Activated CD8-positive, alpha-beta T cell treated with anti-CD3 and anti-CD28 coated beads, Interleukin-2, amount 10 ng/mL, durations not matched to agents 7 days and 5 days (primary cell): ENCODE measurements at regions not wholly inside any gene's neighbourhood (a gene's known extent, or its start where the extent isn't known, plus 50 kb on each side); places are given as distances from the start of the nearest gene placed in this dataset.
"Not testable (repeated sequence)": the region's sequence is repeated elsewhere in the genome, so short reads cannot be mapped to it uniquely, and the experiment has no call there.

ENCODE experiments used
- ATAC-seq: fragments of 150-1000 bp; cut with Tn5 transposase; one replicate; pipeline ENCODE4 v1.10.0; 2021; ENCODE audit warnings: moderate library complexity
- CTCF ChIA-PET: fragments of 350-600 bp; sonication (Branson Sonifier 250); formaldehyde crosslinking; loops from one replicate; lab custom pipeline; 2021; ENCODE audit warnings: antibody characterized with exemption; lab: Charles Lee
- POLR2A ChIA-PET: fragments of 350-600 bp; sonication (Branson Sonifier 250); formaldehyde crosslinking; loops from one replicate; lab custom pipeline; 2021; ENCODE audit warnings: antibody characterized with exemption; lab: Charles Lee
- DNase-seq: peaks from one replicate; pipeline ENCODE4 v3.0.0-alpha.2; 2020
- H3K27ac Mint-ChIP-seq: one replicate; pipeline ENCODE4 v1.8.0; 2021; ENCODE audit warnings: mild to moderate bottlenecking, mixed read lengths
- H3K27me3 Mint-ChIP-seq: one replicate; pipeline ENCODE4 v1.8.0; 2021; ENCODE audit warnings: low read depth, mixed read lengths
- H3K36me3 Mint-ChIP-seq: one replicate; pipeline ENCODE4 v1.8.0; 2021; ENCODE audit warnings: low read depth, mixed read lengths
- H3K4me1 Mint-ChIP-seq: one replicate; pipeline ENCODE4 v1.8.0; 2021; ENCODE audit warnings: low read depth, mixed read lengths
- H3K4me3 Mint-ChIP-seq: one replicate; pipeline ENCODE4 v1.8.0; 2021; ENCODE audit warnings: mild to moderate bottlenecking, mixed read lengths
- H3K9me3 Mint-ChIP-seq: one replicate; pipeline ENCODE4 v1.8.0; 2022; ENCODE audit warnings: mixed read lengths; ENCODE audit not compliant: insufficient read depth

- POLR2A ChIA-PET = no interaction called here
- ATAC-seq (no peak), DNase-seq (no peak)
- CTCF ChIA-PET = no interaction called here
- H3K27me3 Mint-ChIP-seq = no peaks in the 10 kb centered on the region
- no peak overlapping the region for H3K4me3 Mint-ChIP-seq
- no peak overlapping the region for H3K27ac Mint-ChIP-seq
- no peaks in the 10 kb centered on the region for H3K36me3 Mint-ChIP-seq
- H3K9me3 Mint-ChIP-seq = peaks cover 5% of the 10 kb centered on the region
- H3K4me1 Mint-ChIP-seq = no peaks in the 10 kb centered on the region
These were observed 501.1 kb upstream of the NRP1 start for GRCh38 chr10:33835556-33835955.

GRCh38 chr10:33833566-33833965 lies 499.1 kb upstream of the NRP1 start:
- ChIA-PET CTCF (no interaction called here), POLR2A (interaction anchor here (0.6 kb wide), 1 partner anchor 674 kb away, joined by 4 read pairs; no protein-coding TSS in a partner anchor)
- no peaks in the 10 kb centered on the region for H3K4me1 Mint-ChIP-seq
- H3K9me3 Mint-ChIP-seq = peaks cover 5% of the 10 kb centered on the region
- H3K4me3 Mint-ChIP-seq = no peak overlapping the region
- no peaks in the 10 kb centered on the region for H3K36me3 Mint-ChIP-seq
- DNase-seq (no peak), ATAC-seq (no peak)
- H3K27ac Mint-ChIP-seq = no peak overlapping the region
- no peaks in the 10 kb centered on the region for H3K27me3 Mint-ChIP-seq

GRCh38 chr10:33832124-33832787 lies 497.8 kb upstream of the NRP1 start:
- H3K27me3 Mint-ChIP-seq = no peaks in the 10 kb centered on the region
- no peaks in the 10 kb centered on the region for H3K4me1 Mint-ChIP-seq
- no peak overlapping the region for H3K4me3 Mint-ChIP-seq
- POLR2A ChIA-PET = no interaction called here
- CTCF ChIA-PET = no interaction called here
- no peak overlapping the region for H3K27ac Mint-ChIP-seq
- DNase-seq (no peak), ATAC-seq (no peak)
- peaks cover 5% of the 10 kb centered on the region for H3K9me3 Mint-ChIP-seq
- H3K36me3 Mint-ChIP-seq = no peaks in the 10 kb centered on the region

GRCh38 chr10:33831591-33831990 lies 497.1 kb upstream of the NRP1 start:
- POLR2A ChIA-PET = no interaction called here
- H3K36me3 Mint-ChIP-seq = no peaks in the 10 kb centered on the region
- CTCF ChIA-PET = no interaction called here

GRCh38 chr10:33829899-33830298 lies 495.4 kb upstream of the NRP1 start:
- H3K36me3 Mint-ChIP-seq, H3K27me3 Mint-ChIP-seq, POLR2A ChIA-PET, H3K27ac Mint-ChIP-seq, ATAC-seq, H3K4me3 Mint-ChIP-seq, CTCF ChIA-PET, H3K9me3 Mint-ChIP-seq, DNase-seq, H3K4me1 Mint-ChIP-seq: not testable (repeated sequence)

More at GRCh38 chr10:33831591-33831990, 497.1 kb upstream of the NRP1 start:
- no peaks in the 10 kb centered on the region for H3K27me3 Mint-ChIP-seq
- H3K27ac Mint-ChIP-seq = no peak overlapping the region
- DNase-seq (no peak), ATAC-seq (no peak)
- peaks cover 5% of the 10 kb centered on the region for H3K9me3 Mint-ChIP-seq
- no peak overlapping the region for H3K4me3 Mint-ChIP-seq
- H3K4me1 Mint-ChIP-seq = no peaks in the 10 kb centered on the region

GRCh38 chr10:33828592-33828991 lies 494.1 kb upstream of the NRP1 start:
- ChIA-PET POLR2A (no interaction called here), CTCF (no interaction called here)
- ATAC-seq (no peak), DNase-seq (no peak)
- Mint-ChIP-seq H3K9me3 (peaks cover 5% of the 10 kb centered on the region), H3K4me3 (no peak overlapping the region), H3K36me3 (no peaks in the 10 kb centered on the region), H3K4me1 (no peaks in the 10 kb centered on the region), H3K27me3 (no peaks in the 10 kb centered on the region), H3K27ac (no peak overlapping the region)

- DNase-seq = no peak
- H3K36me3 Mint-ChIP-seq = no peaks in the 10 kb centered on the region
- no peaks in the 10 kb centered on the region for H3K4me1 Mint-ChIP-seq
- POLR2A ChIA-PET = no interaction called here
- ATAC-seq = no peak
- no peaks in the 10 kb centered on the region for H3K9me3 Mint-ChIP-seq
- CTCF ChIA-PET = no interaction called here
- no peak overlapping the region for H3K4me3 Mint-ChIP-seq
- no peaks in the 10 kb centered on the region for H3K27me3 Mint-ChIP-seq
- no peak overlapping the region for H3K27ac Mint-ChIP-seq
These were observed 491.7 kb upstream of the NRP1 start for GRCh38 chr10:33826186-33826585.

- DNase-seq (no peak), ATAC-seq (no peak)
- Mint-ChIP-seq H3K9me3 (no peaks in the 10 kb centered on the region), H3K27ac (no peak overlapping the region), H3K36me3 (no peaks in the 10 kb centered on the region), H3K4me3 (no peak overlapping the region), H3K27me3 (no peaks in the 10 kb centered on the region), H3K4me1 (no peaks in the 10 kb centered on the region)
- CTCF ChIA-PET = no interaction called here
- POLR2A ChIA-PET = no interaction called here
These were observed 488.3 kb upstream of the NRP1 start for GRCh38 chr10:33822774-33823173.

- ChIA-PET CTCF (no interaction called here), POLR2A (no interaction called here)
- Mint-ChIP-seq H3K4me1 (no peaks in the 10 kb centered on the region), H3K27ac (no peak overlapping the region), H3K27me3 (no peaks in the 10 kb centered on the region), H3K9me3 (no peaks in the 10 kb centered on the region), H3K4me3 (no peak overlapping the region), H3K36me3 (no peaks in the 10 kb centered on the region)
- DNase-seq = no peak
- ATAC-seq = no peak
These were observed 486.1 kb upstream of the NRP1 start for GRCh38 chr10:33820531-33820930.

GRCh38 chr10:33819206-33819605 lies 484.7 kb upstream of the NRP1 start:
- DNase-seq = no peak
- ChIA-PET CTCF (no interaction called here), POLR2A (no interaction called here)
- Mint-ChIP-seq H3K27ac (no peak overlapping the region), H3K36me3 (no peaks in the 10 kb centered on the region), H3K4me1 (no peaks in the 10 kb centered on the region), H3K9me3 (no peaks in the 10 kb centered on the region), H3K4me3 (no peak overlapping the region), H3K27me3 (no peaks in the 10 kb centered on the region)
- no peak for ATAC-seq

GRCh38 chr10:33818343-33818742 lies 483.9 kb upstream of the NRP1 start:
- CTCF ChIA-PET = no interaction called here
- ATAC-seq (no peak), DNase-seq (no peak)
- Mint-ChIP-seq H3K36me3 (no peaks in the 10 kb centered on the region), H3K9me3 (no peaks in the 10 kb centered on the region), H3K4me3 (no peak overlapping the region), H3K27me3 (no peaks in the 10 kb centered on the region), H3K27ac (no peak overlapping the region), H3K4me1 (no peaks in the 10 kb centered on the region)
- POLR2A ChIA-PET = no interaction called here

GRCh38 chr10:33817605-33818004 lies 483.1 kb upstream of the NRP1 start:
- no peaks in the 10 kb centered on the region for H3K4me1 Mint-ChIP-seq
- no peaks in the 10 kb centered on the region for H3K9me3 Mint-ChIP-seq
- ChIA-PET CTCF (no interaction called here), POLR2A (no interaction called here)
- DNase-seq (no peak), ATAC-seq (no peak)
- H3K27me3 Mint-ChIP-seq = no peaks in the 10 kb centered on the region
- no peak overlapping the region for H3K27ac Mint-ChIP-seq
- no peak overlapping the region for H3K4me3 Mint-ChIP-seq
- H3K36me3 Mint-ChIP-seq = no peaks in the 10 kb centered on the region

- Mint-ChIP-seq H3K27ac (no peak overlapping the region), H3K4me3 (no peak overlapping the region), H3K4me1 (no peaks in the 10 kb centered on the region), H3K9me3 (no peaks in the 10 kb centered on the region), H3K36me3 (no peaks in the 10 kb centered on the region), H3K27me3 (no peaks in the 10 kb centered on the region)
- DNase-seq (no peak), ATAC-seq (no peak)
- ChIA-PET CTCF (no interaction called here), POLR2A (no interaction called here)
These were observed 481.3 kb upstream of the NRP1 start for GRCh38 chr10:33815776-33816175.
